Fibroblast of skin of right biceps (primary cell): ENCODE measurements at regions not wholly inside any gene's neighbourhood (a gene's known extent, or its start where the extent isn't known, plus 50 kb on each side); places are given as distances from the start of the nearest gene placed in this dataset.
"Not testable (repeated sequence)": the region's sequence is repeated elsewhere in the genome, so short reads cannot be mapped to it uniquely, and the experiment has no call there.

Experiments
- DNase-seq: peaks from one replicate; pipeline ENCODE4 v3.0.0-alpha.2; 2013

DNA sequence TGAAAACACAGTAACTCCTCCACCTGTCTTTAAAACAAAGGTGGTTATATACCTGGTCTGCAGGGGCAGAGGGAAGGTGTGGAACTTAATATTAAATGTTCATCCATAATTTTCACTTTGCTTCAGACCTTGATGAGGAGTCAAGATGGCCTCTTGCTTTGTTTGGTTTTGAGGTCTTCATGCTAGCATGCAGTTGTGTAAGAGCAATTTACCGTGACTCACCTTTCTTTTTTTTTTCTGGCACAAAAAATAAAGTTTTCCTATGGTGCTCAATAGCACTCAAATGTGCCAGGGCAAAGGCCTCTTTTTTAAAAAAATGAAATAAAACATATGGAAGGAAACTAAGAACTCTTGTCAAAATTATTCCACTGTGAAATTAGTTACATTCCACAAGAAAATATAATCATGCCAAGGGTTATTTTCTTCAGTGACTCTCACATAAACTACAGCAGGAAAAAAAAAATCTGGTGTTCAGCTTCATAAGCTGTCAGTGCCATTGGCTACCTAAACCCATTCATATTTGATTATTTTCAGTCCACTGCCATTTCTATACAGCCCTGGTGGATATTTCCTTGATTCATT, 128.2 kb downstream of the SLC7A11 start:
- peak; percentile 45 for DNase-seq

DNA sequence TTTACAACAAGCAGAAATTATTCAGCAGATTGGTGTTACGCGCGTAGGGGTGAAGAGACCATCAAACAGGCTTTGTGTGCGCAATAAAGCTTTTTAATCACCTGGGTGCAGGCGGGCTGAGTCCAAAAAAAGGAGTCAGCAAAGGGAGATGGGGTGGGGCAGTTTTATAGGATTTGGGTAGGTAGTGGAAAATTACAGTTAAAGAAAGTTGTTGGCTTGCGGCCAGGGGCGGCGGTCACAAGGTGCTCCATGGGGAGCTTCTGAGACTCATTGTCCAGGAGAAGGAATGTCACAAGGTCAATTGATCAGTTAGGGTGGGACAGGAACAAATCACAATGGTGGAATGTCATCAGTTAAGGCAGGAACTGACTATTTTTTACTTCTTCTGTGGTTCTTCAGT, 129.3 kb downstream of the SLC7A11 start:
- DNase-seq, result not testable (repeated sequence)

- no peak for DNase-seq
These were observed 129.8 kb downstream of the SLC7A11 start for GRCh38 chr4:138112389-138112788.

GRCh38 chr4:138111462-138112000, 130.6 kb downstream of the SLC7A11 start:
- peak; percentile 52 for DNase-seq

- DNase-seq, result no peak
These were observed 131.3 kb downstream of the SLC7A11 start for GRCh38 chr4:138110815-138111214.

GRCh38 chr4:138107023-138107422, 135.1 kb downstream of the SLC7A11 start:
- DNase-seq, result no peak

- no peak for DNase-seq
These were observed 136.8 kb downstream of the SLC7A11 start for GRCh38 chr4:138105331-138105730.

GRCh38 chr4:138104284-138104680, 137.9 kb downstream of the SLC7A11 start:
- no peak for DNase-seq

GRCh38 chr4:138103597-138104283, 138.4 kb downstream of the SLC7A11 start:
- no peak for DNase-seq

- DNase-seq, result no peak
These were observed 142.8 kb downstream of the SLC7A11 start for GRCh38 chr4:138099385-138099784.

- no peak for DNase-seq
These were observed 144.1 kb downstream of the SLC7A11 start for GRCh38 chr4:138097912-138098600.

- no peak for DNase-seq
These were observed 145.6 kb downstream of the SLC7A11 start for GRCh38 chr4:138096384-138097062.

GRCh38 chr4:138095378-138095777, 146.8 kb downstream of the SLC7A11 start:
- DNase-seq, result no peak

GRCh38 chr4:138092060-138092459, 150.1 kb downstream of the SLC7A11 start:
- no peak for DNase-seq

DNA sequence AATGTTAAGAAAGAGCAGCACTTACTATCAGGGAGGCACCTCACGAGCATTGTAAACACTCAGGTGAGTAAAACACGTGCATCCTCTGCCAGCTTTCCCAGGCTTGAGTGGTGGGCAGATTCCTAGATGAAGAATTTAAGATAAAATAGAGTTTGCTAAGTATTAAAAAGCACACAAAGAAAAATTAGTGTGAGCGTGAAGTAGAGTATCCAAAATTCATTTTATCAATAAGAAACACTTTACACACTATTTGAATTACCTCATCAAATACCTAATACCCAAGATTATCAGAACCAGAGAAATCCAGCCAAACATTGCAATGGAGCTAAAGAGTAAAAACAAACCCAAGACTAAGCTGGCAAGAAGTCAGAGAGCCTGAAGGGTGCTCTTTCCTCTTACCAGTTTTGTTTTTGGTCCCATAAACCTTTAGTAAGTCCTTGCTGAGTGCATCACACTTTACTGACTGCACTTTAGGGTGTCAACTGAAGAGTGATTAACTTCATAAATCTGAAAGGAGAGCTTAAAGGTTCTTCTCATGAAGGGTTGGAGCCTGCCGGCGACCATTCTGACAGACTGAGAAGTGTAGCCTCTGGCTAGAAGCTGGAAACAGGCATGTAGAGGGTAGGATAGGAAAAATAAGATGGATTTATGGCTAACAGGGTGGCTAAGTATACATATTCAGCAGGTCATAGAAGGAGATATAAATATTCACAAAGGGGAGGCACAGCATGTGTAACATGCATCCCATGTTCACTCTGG, 151.1 kb downstream of the SLC7A11 start:
- DNase-seq, result no peak

GRCh38 chr4:138090150-138090917, 151.8 kb downstream of the SLC7A11 start:
- peak; percentile 79 for DNase-seq

- no peak for DNase-seq
These were observed 153.5 kb downstream of the SLC7A11 start for GRCh38 chr4:138088449-138089208.

- no peak for DNase-seq
These were observed 155.0 kb downstream of the SLC7A11 start for GRCh38 chr4:138087066-138087719.

DNA sequence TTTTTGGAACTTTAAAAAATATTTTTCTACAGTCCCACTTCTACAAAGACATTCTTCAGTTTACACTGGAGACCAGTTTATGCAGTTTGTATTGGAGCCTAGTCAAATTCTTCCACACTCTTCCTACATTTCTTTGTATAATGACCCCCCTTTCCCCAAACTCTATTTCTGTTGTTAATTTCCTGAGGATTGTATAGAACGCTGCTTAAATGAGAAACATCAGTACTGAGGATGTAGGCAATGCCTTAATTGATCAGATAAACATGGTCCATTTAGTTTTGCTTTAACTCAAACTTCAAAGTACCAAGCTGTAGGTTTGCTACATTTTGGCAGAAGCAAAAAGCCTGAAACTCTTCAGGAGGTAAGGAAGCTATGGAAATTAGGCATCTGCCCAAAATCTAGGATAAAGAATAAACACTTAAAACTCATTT, 155.5 kb downstream of the SLC7A11 start:
- DNase-seq, result peak; percentile 64

DNA sequence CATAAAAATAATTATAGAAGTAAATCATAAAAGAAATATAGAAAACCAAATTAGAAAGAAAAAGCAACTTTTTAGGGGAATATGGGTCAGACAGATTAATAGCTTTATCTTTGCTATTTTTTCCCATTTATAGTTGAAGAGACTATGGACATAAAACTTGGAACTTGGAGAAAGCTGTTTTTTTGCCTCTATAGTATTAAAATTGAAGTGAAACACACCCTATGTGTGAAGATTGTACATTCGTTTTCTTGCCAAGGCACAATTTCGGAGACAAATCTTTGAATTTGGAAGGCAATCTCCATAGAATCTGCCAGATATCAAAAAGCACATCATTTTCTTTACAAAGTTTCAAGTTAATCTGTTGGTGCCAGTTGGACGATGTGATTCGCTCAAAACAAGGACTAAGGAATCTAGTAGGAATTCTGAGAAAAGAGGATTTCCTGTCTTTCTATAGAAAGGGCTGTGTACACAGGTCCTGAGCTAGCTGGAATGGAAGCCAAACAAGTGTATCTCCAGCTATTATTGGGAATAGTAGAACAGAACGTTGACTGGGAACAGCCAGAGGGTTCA, 156.3 kb downstream of the SLC7A11 start:
- DNase-seq, result no peak
